Posterior cingulate gyrus (tissue), 11 donors: ENCODE measurements at regions not wholly inside any gene's neighbourhood (a gene's known extent, or its start where the extent isn't known, plus 50 kb on each side); places are given as distances from the start of the nearest gene placed in this dataset.
A peak's percentile ranks its signal among the peaks of the same experiment; 100 is the strongest.
"Not testable (repeated sequence)": the region's sequence is repeated elsewhere in the genome, so short reads cannot be mapped to it uniquely, and the experiment has no call there.

Experiments
- DNase-seq, 10 donors: peaks; one replicate each; pipeline versions ENCODE4 v3.0.0 to v3.0.0-alpha.2; 2020 to 2021; ENCODE audit warnings: mixed read lengths in 3 of 10
- intact Hi-C: fragments of 100-400 bp; cut with DNase I; formaldehyde crosslinking; loops from one replicate; pipeline ENCODE4 v1.15.1; 2023

DNA sequence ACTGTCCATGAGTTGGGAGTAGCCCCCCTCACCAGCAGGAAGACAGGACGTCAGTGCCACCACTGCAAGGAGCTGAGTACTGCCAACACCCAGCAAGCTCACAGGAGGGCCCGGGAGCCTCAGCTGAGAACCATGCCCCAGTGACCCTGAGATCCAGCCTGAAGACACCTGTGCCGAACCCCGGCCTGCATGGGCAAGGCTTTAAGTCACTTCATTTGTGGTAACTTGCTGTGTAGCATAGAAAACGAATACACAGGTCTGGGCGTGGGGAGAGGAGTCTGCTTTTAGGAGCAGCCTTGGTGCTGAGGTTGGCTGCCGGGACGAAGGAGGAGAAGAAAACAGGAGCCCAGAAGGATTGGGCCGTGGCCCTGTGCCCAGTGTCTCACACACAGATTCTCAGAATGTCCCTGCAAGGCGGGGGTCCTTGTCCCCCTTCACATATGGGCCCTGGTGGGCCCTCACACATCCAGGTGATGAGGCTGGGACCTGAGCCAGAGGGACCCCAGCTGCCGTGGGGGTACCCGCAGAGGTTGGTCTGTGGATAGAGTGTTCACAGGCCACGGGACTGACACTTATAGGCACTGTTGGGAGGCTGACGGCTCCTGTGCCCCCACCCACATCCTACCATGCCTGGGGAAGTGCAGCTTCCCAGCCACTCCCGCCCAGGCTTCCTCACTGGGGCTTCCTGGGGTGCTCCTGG is 85.3 kb downstream of the PLXNA1 start:
- peak in 3 of 10 donors; percentile 37 to 64 (median 61) for DNase-seq
- intact Hi-C loops: no loop called here

DNA sequence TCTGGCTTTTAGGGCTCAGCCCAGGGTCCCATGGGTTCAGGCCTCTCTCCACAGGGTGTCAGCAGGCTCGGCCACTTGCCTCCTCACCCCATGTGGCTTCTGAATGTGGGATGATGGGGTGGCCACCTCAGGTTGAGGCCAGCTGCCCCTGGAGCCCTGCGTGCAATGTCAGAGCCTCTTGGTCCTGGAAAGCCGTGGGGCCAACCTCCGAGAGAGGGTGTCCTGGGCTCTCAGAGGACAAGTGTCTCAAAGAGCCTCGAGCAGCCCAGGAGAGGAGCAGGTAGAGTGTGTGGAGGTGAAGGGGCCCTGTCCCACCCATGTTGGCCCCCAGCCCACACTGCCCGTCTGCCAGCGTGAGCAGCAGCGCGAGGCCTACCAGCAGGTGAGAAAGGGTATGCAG is 86.0 kb downstream of the PLXNA1 start:
- DNase-seq: peak in 3 of 10 donors; percentile 30 to 72 (median 61)
- intact Hi-C loops: no loop called here

DNA sequence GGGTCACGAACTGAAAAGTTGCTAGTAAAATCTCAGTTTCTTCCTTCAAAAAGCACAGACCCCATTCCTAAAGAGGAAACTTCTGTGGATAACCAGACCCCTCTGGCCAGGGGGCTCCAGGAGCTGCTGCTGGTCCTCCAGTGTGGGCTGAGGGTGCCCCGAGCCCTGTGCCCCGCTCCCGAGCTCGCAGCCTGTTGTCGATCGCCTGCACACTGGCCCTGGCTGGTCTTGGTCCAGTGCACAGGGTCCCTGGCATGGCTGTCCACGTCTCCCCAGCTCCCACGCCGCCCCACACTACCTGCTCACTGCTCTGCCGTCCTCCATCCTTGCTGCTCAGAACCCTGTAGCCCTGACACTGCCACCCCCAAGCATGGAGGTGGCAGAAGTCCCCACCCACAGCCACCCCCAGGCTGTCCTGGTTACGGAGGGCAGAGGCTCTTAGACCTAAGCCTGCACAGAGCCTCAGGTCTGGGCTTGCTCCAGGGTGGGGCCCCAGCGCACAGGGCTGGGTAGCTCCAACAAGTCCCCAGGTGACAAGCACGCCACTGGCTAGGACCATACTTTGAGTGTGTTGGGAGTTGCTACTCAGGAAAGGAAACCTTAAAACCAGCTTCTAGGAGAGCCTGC is 87.0 kb downstream of the PLXNA1 start:
- peak in 3 of 10 donors; percentile 58 to 67 (median 60) for DNase-seq
- intact Hi-C loops: no loop called here

DNA sequence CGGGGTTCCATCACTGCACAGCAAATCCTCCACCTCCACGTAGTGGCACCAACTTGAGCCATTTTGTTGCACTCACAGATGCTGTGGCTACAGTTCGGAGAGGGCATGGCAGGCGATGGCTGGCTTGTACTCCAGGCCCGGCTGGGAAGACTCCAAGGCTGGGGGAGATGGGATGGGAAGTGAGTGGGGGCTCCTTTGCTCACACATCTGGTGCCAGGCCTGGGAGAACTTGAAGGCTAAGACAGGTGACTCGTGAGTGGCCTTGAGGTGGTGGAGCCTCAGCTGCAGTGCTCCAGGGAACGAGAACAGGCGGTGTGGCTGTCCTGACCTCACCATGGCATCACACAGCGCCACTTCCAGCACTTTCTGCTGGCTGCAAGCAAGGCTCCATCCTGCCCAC is 87.9 kb downstream of the PLXNA1 start:
- intact Hi-C loops: no loop called here

DNA sequence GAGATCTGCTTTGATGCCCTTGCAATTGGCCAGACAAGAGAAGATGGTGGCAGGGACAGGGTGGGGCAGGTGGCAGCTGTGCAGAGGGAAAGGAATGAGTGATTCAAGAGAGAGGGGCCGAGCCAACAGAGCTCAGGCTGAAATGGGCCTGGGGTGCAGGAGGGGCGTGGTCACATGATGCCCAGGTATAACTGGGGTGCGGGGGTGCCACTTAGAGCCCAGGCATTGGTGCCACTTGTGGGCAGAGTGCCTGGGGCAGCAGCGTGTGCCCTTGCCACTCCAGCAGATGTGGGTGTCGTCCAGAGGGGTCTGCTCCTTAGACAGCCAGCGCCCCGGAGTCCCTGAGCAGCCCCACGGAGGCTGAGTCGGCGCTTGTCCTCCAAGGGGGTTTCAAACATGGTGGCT is 88.7 kb downstream of the PLXNA1 start:
- intact Hi-C loops: no loop called here
- peak in 3 of 10 donors; percentile 41 to 57 (median 52) for DNase-seq

More for the DNA sequence above, 87.9 kb downstream of the PLXNA1 start:
- peak in 3 of 10 donors; percentile 24 to 42 (median 31) for DNase-seq

DNA sequence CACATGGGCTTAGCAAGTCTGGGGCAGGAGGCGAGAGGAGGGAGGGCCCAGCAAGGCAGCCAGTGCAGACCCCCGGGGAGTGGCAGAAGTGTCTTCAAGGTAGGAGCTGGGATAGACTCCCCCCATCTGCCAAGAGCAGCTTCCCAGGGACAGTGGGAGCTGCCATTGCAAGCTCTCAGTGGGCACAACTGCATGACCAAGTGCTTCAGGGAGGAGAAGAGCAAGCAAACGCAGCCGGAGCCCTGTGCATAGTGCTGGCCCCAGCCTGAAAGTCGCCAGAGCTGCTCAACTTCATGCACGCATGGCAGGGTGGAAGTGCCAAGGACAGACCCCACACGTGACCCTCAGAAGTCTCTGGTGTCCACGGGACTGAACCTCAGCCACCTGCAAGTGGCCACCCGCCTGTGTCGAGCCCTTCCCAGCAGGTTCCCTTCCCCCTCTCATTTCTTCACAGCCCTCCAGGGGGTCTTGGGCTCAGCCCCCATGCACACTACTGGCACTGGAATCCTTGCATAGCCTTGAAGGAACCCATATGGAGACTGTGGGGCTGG is 89.4 kb downstream of the PLXNA1 start:
- DNase-seq: peak in 3 of 10 donors; percentile 35 to 58 (median 56)
- intact Hi-C loops: no loop called here

DNA sequence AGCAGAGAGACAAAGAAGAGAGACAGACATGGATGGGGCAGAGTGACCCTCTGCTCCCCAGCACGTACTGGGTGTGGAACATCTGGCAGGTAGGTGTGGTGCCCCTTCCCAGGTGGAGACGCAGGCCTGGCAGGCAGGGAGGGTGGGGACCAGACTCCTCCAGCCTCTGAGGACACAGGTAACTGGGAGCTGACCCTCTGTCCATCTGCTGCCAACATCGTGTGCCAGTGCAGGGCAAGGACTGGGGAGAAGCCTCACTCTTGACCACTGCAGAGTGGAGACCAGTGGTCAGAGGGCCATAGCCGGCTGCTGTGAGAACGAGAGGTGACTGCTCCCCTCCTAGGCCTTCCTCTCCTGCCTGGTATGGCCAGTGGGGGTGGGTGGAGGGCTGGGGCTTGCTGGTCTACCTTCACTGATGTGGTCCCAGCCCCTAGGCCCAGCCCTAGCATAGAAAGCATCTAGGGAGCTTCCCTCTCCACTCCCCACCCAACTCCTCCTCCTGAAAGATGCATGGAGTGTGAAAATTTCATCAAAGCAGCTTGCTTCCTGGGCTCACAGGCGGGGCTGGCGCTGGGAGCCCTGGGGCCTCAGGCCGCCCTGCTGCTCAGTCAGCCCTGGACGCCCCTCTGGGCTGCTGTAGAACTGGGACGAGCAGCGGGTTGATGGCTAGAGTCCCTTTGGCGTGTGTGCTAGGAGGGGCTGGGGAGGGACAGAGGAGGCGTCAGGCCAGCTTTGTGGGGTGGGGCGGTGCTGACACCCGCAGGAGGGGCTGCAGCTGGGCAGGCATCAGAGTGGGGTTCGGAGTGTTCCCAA is 90.3 kb downstream of the PLXNA1 start:
- peak in 3 of 10 donors; percentile 61 to 76 (median 65) for DNase-seq
- intact Hi-C loops: no loop called here

DNA sequence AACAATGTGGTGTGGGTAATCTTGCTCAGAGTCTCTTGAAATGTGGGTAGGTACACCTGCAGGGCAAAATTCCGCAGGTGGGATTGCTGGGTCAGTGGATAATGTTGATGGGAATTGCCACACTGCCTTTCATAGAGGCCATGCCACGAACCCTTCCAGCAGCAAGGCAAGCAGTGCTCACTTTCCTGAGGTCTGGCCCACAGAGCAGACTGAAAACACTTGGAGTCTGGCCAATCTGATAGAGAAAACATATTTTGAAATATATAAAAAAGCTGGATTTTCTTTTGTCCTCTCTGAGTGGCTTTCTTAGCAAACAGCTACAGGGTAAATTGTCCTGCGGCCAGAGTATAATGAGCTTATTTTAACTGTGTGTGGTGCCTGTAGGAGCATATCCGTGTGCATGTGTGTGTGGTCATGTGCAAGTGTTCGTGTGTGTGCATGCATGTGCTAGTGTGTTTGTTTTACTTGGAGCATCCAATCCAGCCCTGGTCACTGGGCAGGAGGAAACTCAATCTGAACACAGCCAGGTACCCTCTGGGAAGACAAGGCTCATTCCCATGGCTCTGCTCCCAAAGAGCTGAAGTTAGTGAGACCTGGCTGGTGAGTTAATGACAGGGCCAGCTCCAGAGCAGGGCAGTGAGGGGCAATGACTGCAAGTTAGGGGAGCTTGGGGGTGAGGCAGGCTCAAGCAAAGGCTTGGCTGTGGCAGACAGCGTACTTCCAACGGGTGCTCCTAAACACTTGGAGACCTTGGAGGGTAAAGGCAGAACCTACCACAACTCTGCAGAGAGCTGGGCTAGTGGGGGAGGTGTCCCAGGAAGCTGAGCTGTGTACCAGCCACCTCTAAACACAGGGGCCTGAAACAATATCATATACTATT is 91.3 kb downstream of the PLXNA1 start:
- DNase-seq: peak in 2 of 10 donors; percentile 30 to 37
- intact Hi-C loops: no loop called here

DNA sequence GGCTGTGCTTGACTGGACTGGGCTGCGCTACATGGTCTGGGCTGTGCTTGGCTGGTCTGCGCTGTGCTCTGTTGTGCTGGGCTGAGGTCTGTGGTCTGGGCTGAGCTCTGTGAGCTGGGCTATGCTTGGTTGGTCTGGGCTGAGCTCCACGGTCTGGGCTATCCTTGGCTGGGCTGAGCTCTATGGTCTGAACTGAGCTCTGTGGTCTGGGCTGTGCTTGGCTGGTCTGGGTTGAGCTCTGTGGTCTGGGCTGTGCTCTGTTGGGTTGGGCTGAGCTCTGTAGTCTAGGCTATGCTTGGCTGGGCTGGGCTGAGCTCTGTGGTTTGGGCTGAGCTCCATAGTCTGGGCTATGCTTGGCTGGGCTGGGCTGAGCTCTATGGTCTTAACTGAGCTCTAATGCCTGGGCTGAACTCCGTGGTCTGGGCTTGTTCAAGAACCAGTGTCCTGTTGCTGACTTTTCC is 92.0 kb downstream of the PLXNA1 start:
- peak in 3 of 10 donors; percentile 52 to 60 (median 52) for DNase-seq
- intact Hi-C loops: no loop called here

DNA sequence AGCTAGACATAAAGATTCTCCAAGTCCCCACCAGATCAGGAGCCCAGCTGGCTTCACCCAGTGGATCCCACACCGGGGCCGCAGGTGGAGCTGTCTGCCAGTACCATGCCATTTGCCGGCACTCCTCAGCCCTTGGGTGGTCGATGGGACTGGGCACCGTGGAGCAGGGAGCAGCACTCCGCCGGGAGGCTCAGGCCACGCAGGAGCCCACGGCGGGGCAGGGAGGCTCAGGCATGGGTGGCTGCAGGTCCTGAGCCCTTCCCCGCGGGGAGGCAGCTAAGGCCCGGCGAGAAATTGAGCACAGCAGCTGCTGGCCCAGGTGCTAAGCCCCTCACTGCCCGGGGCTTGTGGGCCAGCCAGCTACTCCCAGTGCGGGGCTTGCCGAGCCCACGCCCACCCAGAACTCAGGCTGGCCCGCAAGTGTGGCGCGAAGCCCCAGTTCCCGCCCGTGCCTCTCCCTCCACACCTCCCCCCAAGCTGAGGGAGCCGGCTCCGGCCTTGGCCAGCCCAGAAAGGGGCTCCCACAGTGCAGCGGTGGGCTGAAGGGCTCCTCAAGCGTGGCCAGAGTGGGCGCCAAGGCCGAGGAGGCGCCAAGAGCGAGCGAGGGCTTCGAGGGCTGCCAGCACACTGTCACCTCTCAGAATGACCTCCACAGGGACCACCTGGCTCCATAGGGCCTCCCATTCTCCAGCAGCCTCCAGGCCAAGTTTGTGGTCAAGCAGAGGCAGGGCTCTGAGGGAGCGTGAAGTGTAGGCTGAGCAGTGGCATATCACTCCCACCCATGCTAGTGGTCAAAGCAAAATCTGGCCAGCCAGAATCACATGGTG is 93.5 kb downstream of the PLXNA1 start:
- peak in 3 of 10 donors; percentile 52 to 61 (median 57) for DNase-seq
- intact Hi-C loops: not testable (repeated sequence)

DNA sequence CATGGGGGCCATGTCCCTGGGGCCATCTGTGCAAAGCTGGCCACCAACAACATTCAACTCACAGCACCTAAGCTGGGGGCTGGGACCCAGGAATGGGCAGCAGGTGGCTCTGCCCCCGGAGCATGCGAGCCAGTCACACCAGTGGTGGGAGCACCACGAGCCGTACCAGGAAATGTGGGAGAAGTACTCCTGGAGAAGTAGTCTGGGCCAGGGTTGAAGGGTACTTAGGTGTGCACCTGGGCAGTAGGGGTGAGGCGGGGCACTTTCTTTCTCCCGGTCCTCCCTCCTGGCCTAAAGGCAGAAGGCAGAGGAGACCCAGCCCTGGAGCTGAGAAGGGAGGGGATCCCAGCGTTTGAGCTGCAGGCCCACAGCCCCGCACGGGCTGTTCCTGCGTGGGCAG is 94.2 kb downstream of the PLXNA1 start:
- intact Hi-C loops: no loop called here
- DNase-seq: peak in 3 of 10 donors; percentile 35 to 57 (median 56)

DNA sequence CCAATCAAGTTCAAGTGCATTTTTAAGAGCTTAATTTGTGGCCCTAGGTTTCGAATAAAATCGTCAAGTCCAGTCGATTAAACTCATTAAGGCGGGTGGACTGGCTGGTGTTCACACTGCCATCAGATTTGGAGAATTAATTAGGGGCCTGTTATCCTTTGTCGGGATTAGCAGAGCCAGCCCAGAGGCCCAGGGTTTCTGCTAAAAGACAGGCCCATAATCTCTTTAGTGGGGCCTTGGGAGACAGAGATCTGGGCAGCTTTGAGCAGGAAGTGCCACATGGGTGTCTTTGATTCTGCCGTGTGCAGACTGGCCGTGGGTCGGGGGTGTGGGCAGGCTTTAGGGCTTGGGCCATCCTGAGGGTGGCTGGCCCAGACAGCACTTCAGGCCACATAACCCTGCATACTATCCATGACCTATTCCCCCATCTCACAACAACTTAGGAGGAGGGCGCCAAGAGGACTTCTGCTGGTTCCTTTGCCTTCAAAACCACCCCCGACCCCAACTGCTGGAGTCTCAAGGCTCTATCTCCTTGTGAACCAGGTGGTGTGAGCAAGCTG is 94.7 kb downstream of the PLXNA1 start:
- intact Hi-C loops: no loop called here
- peak in 1 of 10 donors; percentile 54 for DNase-seq

DNA sequence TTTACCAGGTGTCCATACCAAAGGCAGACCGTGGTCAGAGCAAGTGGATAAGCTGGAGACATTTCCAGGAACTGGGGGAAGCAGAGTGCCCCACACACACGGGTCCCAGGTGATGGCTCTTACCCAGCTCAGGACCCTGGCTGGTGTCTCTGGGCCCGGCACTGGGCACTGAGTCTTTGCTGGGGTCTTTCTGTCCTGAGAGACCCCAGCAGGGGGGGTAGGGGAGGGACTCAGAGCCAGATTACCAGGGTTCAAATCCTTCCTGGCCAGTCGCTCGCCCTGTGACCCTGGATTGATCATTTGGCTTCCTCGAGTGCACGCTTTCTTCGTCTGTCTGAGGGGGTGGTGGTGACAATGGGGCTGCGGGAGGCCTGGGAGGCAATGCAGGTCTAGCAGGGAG is 95.7 kb downstream of the PLXNA1 start:
- intact Hi-C loops: no loop called here

DNA sequence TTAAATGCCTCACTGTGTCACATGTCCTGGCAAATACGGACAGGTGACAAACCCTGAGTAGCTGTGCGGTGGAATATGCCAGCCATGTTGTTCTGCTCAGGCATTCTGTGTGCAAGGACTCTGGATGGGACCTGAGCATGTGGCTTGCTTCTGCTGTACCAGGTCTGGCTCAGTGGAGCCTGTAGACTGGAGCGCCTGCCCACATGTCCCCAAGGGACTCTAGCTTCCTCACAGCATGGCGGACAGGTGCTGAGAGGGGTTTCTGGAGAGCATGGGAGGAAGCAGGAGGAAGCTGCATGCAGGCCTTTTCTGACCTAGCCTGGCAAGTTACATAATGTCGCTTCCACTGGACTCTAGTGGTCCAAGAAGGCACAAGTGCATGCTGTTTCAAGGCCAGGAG is 96.3 kb downstream of the PLXNA1 start:
- intact Hi-C loops: no loop called here
- peak in 3 of 10 donors; percentile 46 to 53 (median 52) for DNase-seq

More for the DNA sequence above, 95.7 kb downstream of the PLXNA1 start:
- DNase-seq: peak in 2 of 10 donors; percentile 45 to 50

DNA sequence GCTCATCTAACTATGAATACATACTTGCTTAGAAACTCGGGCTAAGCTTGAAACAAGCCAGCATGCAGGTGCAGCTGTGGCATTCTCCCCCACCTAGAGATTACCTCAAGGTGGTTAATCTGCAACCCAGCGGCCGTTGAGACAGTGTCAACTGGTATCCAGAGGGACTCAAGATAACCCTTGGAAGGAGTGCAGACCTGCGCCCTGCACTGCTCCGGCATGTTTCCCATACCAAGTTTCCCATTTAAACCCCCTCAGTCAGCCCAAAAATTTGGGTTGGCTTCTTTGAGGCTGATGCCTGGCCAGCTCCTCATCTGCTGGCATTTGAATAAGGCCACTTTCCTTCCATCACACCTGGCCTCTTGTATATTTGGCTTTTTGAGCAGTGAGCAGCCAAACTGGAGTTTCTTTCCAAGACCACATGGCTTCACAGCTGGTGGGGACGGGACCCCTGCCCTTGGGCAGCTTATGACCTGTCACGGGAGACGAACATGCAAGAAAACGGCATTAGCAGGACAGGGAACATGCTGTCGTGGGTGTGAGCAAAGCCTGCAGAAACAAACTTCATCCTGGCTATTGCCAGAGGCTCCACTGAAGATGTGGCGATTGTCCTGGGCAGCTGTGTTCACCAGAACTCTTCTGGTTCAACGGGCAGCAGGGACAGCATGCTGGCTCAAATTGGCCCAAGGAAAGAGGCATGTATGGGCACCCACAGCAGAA is 98.2 kb downstream of the PLXNA1 start:
- intact Hi-C loops: no loop called here
- peak in 3 of 10 donors; percentile 49 to 66 (median 50) for DNase-seq

DNA sequence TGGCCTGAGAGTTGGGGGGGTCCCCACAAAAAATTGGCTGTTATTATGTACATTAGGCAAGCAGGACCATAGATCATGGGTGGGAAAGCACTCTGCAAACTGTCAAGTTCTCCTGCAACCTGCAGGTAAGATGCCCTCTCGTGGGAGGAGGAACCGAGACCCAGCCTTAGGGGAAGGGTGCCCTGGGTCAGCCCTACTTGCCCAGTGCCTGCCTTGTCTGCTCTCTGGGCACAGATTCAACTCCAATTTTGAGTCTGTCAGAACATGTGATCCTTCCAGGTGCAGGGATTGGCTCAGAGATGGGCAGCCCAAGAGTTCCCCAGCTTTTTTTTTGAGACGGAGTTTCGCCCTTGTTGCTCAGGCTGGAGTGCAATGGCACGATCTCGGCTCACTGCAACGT is 99.2 kb downstream of the PLXNA1 start:
- peak in 3 of 10 donors; percentile 5 to 50 (median 29) for DNase-seq

DNA sequence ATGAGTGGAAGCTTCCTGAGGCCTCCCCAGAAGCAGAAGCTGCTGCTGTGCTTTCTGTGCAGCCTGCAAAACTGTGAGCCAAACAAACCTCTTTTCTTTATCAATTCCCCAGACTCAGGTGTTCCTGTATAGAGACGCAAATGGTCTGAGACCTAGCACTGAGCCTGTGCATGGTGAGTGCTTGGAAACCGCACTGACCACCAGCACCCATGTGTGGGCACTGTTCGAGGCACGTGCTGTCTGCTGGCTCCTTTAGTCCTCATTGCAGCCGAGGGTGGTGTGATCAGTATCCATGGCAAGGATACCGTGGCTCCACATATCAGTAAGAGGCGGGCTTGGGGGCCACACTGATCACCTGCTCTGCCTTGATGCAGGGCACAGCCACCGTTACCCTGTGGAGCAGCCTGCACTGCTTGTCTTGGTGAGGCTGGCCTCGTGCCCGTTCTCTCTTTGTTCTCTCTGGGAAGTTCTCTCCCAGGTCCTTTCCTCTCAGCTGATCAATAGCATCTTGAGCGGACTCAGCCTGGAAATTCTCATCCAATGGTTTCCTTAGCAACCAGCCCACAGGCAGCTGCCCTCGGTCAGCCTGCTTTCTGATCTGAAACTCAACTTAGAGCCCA is 101.0 kb downstream of the PLXNA1 start:
- DNase-seq: peak in 4 of 10 donors; percentile 21 to 77 (median 64)
- intact Hi-C loops: no loop called here

More for the DNA sequence above, 99.2 kb downstream of the PLXNA1 start:
- intact Hi-C loops: no loop called here
